Ishikawa (cell line): ENCODE measurements at regions not wholly inside any gene's neighbourhood (a gene's known extent, or its start where the extent isn't known, plus 50 kb on each side); places are given as distances from the start of the nearest gene placed in this dataset.

ENCODE experiments used
- CEBPB ChIP-seq: IDR thresholded peaks from 2 replicates; pipeline ENCODE4 v1.6.1; 2012
- CREB1 ChIP-seq: IDR thresholded peaks from 2 replicates; pipeline ENCODE4 v1.6.1; 2012; ENCODE audit warnings: low read depth
- EGR1 ChIP-seq: IDR thresholded peaks from 2 replicates; pipeline ENCODE4 v1.6.1; 2012
- EP300 ChIP-seq: IDR thresholded peaks from 2 replicates; pipeline ENCODE4 v1.6.1; 2012; ENCODE audit warnings: borderline replicate concordance
- FOXM1 ChIP-seq: IDR thresholded peaks from 2 replicates; pipeline ENCODE4 v1.6.1; 2012; ENCODE audit warnings: low read depth, borderline replicate concordance
- NFIC ChIP-seq: IDR thresholded peaks from 2 replicates; pipeline ENCODE4 v1.6.1; 2012
- RAD21 ChIP-seq: IDR thresholded peaks from 2 replicates; pipeline ENCODE4 v1.6.1; 2012; ENCODE audit warnings: low read depth
- REST ChIP-seq: IDR thresholded peaks from 2 replicates; pipeline ENCODE4 v1.6.1; 2012; ENCODE audit warnings: low read depth, mild to moderate bottlenecking
- TAF1 ChIP-seq: IDR thresholded peaks from 2 replicates; pipeline ENCODE4 v1.6.1; 2012; ENCODE audit warnings: low read depth, mild to moderate bottlenecking
- TCF12 ChIP-seq: IDR thresholded peaks from 2 replicates; pipeline ENCODE4 v1.6.1; 2012; ENCODE audit warnings: low read depth
- TEAD4 ChIP-seq: IDR thresholded peaks from 2 replicates; pipeline ENCODE4 v1.6.1; 2012
- USF1 ChIP-seq: IDR thresholded peaks from 2 replicates; pipeline ENCODE4 v1.6.1; 2012
- YY1 ChIP-seq: IDR thresholded peaks from 2 replicates; pipeline ENCODE4 v1.6.1; 2012; ENCODE audit warnings: low read depth
- ZBTB7A ChIP-seq: IDR thresholded peaks from 2 replicates; pipeline ENCODE4 v1.6.1; 2012; ENCODE audit warnings: low read depth
- TF ChIP-seq, protein P1 (sequence below): IDR thresholded peaks from 2 replicates; pipeline ENCODE4 v1.6.1; 2012

DNA sequence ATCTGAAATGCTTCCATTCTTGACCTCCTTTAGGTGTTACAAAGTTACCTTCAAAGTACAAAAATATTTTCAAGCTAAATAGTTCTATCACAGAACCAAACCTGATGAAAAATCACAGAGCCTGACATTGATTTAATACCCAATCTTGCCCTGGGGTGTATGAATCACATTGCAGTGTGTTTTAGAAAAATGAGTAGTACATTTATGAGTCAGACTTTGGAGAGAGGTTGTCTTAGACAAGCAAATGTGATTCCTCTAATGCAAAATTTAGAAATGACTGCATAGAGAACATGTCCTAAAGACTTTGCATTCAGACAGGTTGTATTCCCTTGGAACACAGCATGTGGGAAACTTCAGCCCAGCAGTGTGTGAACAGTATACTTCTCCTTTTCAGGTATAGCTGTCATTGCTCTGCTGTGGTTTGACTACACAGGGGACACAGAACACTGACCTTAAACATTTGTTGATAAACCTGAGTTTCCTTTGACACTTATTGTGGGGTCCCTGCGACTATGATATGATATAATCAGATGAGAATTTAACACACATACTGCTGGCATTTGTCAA, 972.1 kb downstream of the JRKL start:
- no peak for TF ChIP-seq TCF12
- TF ChIP-seq REST: no peak
- no peak for TF ChIP-seq EP300
- no peak for TF ChIP-seq CEBPB
- no peak for TF ChIP-seq YY1
- TF ChIP-seq TAF1: no peak
- TF ChIP-seq EGR1: no peak
- no peak for TF ChIP-seq ZBTB7A
- no peak for TF ChIP-seq TEAD4
- no peak for TF ChIP-seq USF1
- TF ChIP-seq, protein P1, sequence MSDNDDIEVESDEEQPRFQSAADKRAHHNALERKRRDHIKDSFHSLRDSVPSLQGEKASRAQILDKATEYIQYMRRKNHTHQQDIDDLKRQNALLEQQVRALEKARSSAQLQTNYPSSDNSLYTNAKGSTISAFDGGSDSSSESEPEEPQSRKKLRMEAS: no peak
- no peak for TF ChIP-seq NFIC
- TF ChIP-seq CREB1: no peak
- no peak for TF ChIP-seq FOXM1
- no peak for TF ChIP-seq RAD21

DNA sequence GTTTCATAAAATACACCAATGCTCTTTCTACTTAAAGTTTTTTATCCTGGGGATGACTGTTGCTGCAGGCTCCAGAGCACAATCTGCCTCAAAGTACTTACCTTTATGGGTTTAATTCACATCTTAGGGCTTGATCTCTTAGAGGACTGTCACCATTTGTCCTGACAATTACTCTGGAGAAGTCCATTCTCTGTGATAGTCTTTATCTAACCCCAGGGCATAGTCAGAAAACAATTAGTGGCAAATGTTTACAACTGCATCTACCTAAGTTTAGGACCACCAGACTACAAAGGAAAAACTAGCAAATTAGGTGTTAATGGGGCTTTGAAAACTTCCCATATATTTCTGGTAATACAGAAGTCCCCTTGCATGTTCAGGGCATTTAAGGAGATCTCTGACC, 973.5 kb downstream of the JRKL start:
- TF ChIP-seq CEBPB: no peak
- TF ChIP-seq TEAD4: no peak
- no peak for TF ChIP-seq TAF1
- TF ChIP-seq RAD21: no peak
- no peak for TF ChIP-seq NFIC
- TF ChIP-seq REST: no peak
- TF ChIP-seq EP300: no peak

- TF ChIP-seq CREB1 (no peak), EGR1 (no peak)
Measured at GRCh38 chr11:97364047-97364446, 974.2 kb downstream of the JRKL start.

DNA sequence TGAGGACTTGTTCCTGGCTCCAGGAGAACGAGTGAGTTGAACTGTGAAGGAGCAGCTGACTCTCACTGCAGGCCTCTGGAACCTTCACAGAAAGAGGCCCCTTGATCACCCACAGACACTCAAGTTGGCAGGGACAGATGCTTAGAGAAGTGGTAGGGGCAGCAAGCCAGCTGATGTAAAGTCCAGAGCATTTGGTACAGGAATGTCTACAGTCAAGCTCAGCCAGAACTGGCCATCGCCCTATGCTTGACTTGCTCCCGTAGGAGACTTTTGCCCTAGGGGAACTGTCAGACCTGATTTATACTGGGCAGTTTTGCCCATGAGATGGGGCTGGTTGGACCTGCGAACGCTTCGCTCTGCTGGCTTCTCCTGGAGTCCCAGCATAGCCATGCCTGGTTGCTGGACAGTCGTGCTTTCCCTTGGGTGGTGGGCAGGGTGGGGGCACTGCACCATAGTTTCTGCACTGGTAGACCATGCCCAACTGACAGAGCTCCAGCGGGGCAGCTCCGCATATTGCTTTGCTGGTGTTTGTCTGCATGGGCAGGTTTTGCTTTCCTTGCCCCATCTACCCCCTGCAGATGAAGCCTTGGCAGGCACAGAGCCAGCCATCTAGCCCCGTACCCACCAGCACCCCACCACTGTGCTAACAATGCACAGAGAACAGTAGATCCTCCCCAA, 977.7 kb downstream of the JRKL start:
- no peak for TF ChIP-seq EGR1
- no peak for TF ChIP-seq TCF12
- TF ChIP-seq CEBPB: no peak
- TF ChIP-seq CREB1: no peak
- TF ChIP-seq, protein P1: no peak
- no peak for TF ChIP-seq YY1
- TF ChIP-seq ZBTB7A: no peak
- TF ChIP-seq TEAD4: no peak
- TF ChIP-seq TAF1: no peak
- TF ChIP-seq USF1: no peak
- no peak for TF ChIP-seq REST
- TF ChIP-seq RAD21: no peak
- no peak for TF ChIP-seq NFIC
